ENCODE measurements at regions not wholly inside any gene's neighbourhood (a gene's known extent, or its start where the extent isn't known, plus 50 kb on each side); places are given as distances from the start of the nearest gene placed in this dataset.

DNA sequence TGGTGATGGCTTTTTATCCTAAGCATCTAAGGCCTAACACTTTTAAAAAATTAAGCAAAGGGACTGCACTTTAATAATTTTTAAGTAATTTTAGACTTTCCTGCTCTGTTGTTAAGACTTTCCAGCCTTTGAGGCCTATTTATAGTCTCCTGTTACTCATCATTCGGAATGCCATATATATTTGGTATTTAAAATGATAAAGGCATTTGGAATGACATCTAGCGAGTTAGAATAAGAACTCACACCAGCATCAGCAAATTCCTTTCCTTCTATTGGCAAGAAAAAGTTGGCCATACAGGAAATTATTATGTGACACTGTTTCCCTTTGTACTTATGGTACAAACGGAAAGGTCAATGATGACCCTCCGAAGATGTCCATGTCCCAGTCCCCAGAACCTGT, 88.1 kb upstream of the STMND1 start:
- WGBS = 84% methylated on average over 4 of the region's 4 CpGs
- H3K27ac ChIP-seq = no peak overlapping the region

DNA sequence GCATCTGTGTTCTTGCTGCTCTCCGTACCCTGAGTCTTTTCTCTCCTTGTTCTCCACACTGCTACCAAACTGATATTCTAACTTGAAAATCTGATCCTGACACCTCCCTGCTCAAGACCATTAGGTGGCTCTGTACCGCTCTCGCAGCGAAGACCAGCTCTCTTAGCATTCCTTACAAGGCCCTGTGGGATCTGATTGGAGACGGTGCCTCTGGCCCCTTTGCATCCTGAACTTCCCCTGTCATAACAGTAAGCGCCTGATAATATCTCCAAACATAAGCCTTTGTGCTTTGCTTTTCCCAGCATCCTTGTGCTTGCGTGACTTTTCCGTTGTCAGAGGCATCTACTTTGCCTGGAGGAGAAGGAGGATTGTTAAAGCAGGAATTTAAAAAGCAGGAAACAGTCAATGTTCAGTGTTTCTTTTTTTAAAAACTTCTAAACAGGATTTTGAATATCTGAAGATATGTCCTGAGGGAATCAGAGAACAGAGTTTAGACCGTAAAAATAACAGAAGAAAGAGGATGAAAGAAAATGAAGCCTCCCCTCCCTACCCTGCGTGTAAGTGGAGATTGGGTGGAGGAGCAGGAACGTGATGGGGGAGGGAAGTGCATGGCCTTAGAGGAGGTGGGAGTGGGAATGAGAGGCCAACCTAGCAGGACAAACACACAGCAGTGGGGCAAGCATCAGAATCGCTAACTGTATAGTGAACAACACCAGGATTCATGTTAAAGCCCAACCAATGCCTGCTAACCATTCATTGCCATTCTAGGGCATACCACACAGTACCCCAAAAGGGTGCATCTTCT, 89.2 kb upstream of the STMND1 start:
- Histone ChIP-seq H3K27me3 (no peaks in the 10 kb centered on the region), H3K9me3 (no peaks in the 10 kb centered on the region), H3K4me3 (no peak overlapping the region), H3K27ac (no peak overlapping the region), H3K36me3 (no peaks in the 10 kb centered on the region), H3K4me1 (no peaks in the 10 kb centered on the region)
- WGBS = 55% methylated on average over 12 of the region's 12 CpGs
- no peak for DNase-seq (ENCODE audit: low spot score in 2 of 2)
- no peak for TF ChIP-seq EP300 (IDR thresholded peaks at IDR 0.05)
- no peak for TF ChIP-seq POLR2AphosphoS5 (IDR thresholded peaks at IDR 0.05)
- TF ChIP-seq, protein P1, sequence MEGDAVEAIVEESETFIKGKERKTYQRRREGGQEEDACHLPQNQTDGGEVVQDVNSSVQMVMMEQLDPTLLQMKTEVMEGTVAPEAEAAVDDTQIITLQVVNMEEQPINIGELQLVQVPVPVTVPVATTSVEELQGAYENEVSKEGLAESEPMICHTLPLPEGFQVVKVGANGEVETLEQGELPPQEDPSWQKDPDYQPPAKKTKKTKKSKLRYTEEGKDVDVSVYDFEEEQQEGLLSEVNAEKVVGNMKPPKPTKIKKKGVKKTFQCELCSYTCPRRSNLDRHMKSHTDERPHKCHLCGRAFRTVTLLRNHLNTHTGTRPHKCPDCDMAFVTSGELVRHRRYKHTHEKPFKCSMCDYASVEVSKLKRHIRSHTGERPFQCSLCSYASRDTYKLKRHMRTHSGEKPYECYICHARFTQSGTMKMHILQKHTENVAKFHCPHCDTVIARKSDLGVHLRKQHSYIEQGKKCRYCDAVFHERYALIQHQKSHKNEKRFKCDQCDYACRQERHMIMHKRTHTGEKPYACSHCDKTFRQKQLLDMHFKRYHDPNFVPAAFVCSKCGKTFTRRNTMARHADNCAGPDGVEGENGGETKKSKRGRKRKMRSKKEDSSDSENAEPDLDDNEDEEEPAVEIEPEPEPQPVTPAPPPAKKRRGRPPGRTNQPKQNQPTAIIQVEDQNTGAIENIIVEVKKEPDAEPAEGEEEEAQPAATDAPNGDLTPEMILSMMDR (IDR thresholded peaks at IDR 0.05) = no peak
- TF ChIP-seq POLR2A (IDR thresholded peaks at IDR 0.05) = no peak

More for the DNA sequence above, 88.1 kb upstream of the STMND1 start:
- Histone ChIP-seq H3K36me3 (no peaks in the 10 kb centered on the region), H3K4me1 (no peaks in the 10 kb centered on the region), H3K9me3 (no peaks in the 10 kb centered on the region), H3K27me3 (no peaks in the 10 kb centered on the region), H3K4me3 (no peak overlapping the region)
- TF ChIP-seq, protein P1 (IDR thresholded peaks at IDR 0.05) = no peak
- TF ChIP-seq POLR2AphosphoS5 (IDR thresholded peaks at IDR 0.05) (no peak), EP300 (IDR thresholded peaks at IDR 0.05) (no peak)
- no peak for DNase-seq (ENCODE audit: low spot score in 2 of 2)

DNA sequence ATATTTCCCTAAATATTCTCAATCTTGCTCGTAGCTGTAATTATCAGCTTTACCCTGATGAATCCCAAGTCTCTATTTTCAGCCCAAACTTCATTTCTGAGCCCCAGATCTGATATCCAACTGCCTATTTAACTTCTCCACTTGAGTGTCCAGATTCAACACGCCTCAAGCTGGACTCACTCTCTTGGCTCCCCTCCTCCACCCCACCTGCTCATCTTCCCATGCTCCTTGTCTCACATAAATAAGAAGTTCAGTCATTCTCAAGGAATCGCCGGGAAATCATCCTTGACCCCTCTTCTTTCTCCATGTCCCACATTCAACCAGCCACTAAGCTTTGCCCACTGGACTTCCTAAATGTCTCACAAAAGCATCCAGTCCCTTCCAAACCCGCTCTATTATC, 89.9 kb upstream of the STMND1 start:
- 90% methylated on average over 5 of the region's 5 CpGs for WGBS
- TF ChIP-seq, protein P1 (IDR thresholded peaks at IDR 0.05) = no peak
- no peak for TF ChIP-seq POLR2A (IDR thresholded peaks at IDR 0.05)
- TF ChIP-seq POLR2AphosphoS5 (IDR thresholded peaks at IDR 0.05) = no peak
- TF ChIP-seq EP300 (IDR thresholded peaks at IDR 0.05) = no peak
- H3K27me3 ChIP-seq = no peaks in the 10 kb centered on the region
- H3K27ac ChIP-seq = no peak overlapping the region
- H3K9me3 ChIP-seq = no peaks in the 10 kb centered on the region
- no peak overlapping the region for H3K4me3 ChIP-seq
- H3K4me1 ChIP-seq = no peaks in the 10 kb centered on the region
- H3K36me3 ChIP-seq = no peaks in the 10 kb centered on the region
- DNase-seq (ENCODE audit: low spot score in 2 of 2) = no peak

DNA sequence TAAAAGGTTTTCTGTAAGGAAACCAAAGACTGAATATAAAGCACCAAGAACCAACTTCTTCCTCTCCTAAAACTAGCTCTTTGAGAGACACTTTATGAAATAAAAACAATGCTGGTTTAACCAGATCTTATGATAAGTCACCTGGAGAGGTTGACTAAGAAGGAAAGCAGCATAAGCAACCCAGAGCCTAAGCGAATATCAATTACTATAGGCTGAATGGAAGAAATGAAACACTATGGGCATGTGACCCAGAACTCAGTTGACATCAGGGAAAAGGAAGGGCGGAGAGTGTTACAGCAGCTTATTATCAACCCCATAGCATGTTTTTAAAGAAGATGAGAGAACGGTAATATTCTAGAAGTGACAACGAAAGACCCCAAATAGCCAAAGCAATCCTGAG, 94.1 kb upstream of the STMND1 start:
- Histone ChIP-seq H3K27me3 (no peaks in the 10 kb centered on the region), H3K4me3 (no peak overlapping the region), H3K9me3 (no peaks in the 10 kb centered on the region), H3K36me3 (no peaks in the 10 kb centered on the region), H3K4me1 (no peaks in the 10 kb centered on the region), H3K27ac (no peak overlapping the region)
- WGBS = 84% methylated on average over 4 of the region's 4 CpGs
- no peak for TF ChIP-seq POLR2AphosphoS5 (IDR thresholded peaks at IDR 0.05)
- no peak for TF ChIP-seq POLR2A (IDR thresholded peaks at IDR 0.05)
- TF ChIP-seq EP300 (IDR thresholded peaks at IDR 0.05) = no peak
- TF ChIP-seq, protein P1 (IDR thresholded peaks at IDR 0.05) = no peak
- DNase-seq (ENCODE audit: low spot score in 2 of 2) = no peak

DNA sequence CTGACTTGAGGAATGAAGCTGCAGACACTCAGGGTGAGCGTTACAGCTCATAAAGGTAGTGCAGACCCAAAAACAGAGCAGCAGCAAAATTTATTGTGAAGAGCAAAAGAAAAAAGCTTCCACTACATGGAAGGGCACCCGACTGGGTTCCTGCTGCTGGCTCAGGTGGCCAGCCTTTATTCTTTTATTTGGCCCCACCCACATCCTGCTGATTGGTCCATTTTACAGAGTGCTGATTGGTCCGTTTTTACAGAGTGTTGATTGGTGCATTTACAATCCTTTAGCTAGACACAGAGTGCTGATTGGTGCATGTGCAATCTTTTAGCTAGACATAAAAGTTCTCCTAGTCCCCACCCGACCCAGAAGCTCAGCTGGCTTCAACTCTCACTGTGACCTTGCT, 95.3 kb upstream of the STMND1 start:
- WGBS = 88% methylated on average over 4 of the region's 4 CpGs
- H3K4me1 ChIP-seq = no peaks in the 10 kb centered on the region

More for the DNA sequence above, 95.3 kb upstream of the STMND1 start:
- DNase-seq (ENCODE audit: low spot score in 2 of 2) = no peak
- TF ChIP-seq POLR2A (IDR thresholded peaks at IDR 0.05) (no peak), EP300 (IDR thresholded peaks at IDR 0.05) (no peak), POLR2AphosphoS5 (IDR thresholded peaks at IDR 0.05) (no peak)
- TF ChIP-seq, protein P1 (IDR thresholded peaks at IDR 0.05) = no peak
- Histone ChIP-seq H3K27ac (no peak overlapping the region), H3K36me3 (no peaks in the 10 kb centered on the region), H3K9me3 (no peaks in the 10 kb centered on the region), H3K4me3 (no peak overlapping the region), H3K27me3 (no peaks in the 10 kb centered on the region)

Measured in suprapubic skin (tissue), 4 donors.